Astrocyte of the spinal cord (primary cell): ENCODE measurements at regions not wholly inside any gene's neighbourhood (a gene's known extent, or its start where the extent isn't known, plus 50 kb on each side); places are given as distances from the start of the nearest gene placed in this dataset.

Source experiments
- DNase-seq: peaks from one replicate; pipeline ENCODE4 v3.0.0; 2011; ENCODE audit warnings: low read depth, low spot score
- H3K4me3 ChIP-seq: 2 replicates; pipeline ENCODE4 v1.5.1; 2011; ENCODE audit warnings: low read depth, mild to moderate bottlenecking, low read length, moderate library complexity
- in situ Hi-C: cut with HindIII; loops from 2 replicates; pipeline ENCODE4 v1.10.0; 2017; ENCODE audit warnings: low sequenced_read_pairs
- TF ChIP-seq, protein P1 (sequence below): IDR thresholded peaks from 2 replicates; pipeline ENCODE4 v1.5.1; 2012; ENCODE audit warnings: low read depth, mild to moderate bottlenecking, low read length, inconsistent platforms

DNA sequence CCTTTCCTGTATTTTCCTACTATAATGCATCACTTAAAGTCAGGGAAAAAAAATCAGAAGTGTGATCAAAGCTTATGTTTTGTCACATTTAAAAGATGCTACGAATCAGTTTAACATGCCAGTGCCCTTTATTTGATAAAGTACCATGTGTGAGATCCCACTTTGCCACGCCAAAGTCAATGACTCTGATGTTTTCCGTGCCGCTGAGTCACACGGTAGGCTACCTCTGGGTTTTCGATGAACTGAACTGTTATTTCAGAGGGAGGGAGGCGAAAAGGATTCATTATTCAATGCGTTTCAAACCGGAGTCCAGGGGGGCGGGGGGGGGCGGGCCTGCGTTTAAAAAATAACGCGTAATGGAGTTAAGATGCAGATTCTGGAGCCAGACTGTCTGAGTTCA is 203.0 kb downstream of the ABHD5 start:
- peak; percentile 47 for DNase-seq
- in situ Hi-C loops = no loop called here
- TF ChIP-seq, protein P1, sequence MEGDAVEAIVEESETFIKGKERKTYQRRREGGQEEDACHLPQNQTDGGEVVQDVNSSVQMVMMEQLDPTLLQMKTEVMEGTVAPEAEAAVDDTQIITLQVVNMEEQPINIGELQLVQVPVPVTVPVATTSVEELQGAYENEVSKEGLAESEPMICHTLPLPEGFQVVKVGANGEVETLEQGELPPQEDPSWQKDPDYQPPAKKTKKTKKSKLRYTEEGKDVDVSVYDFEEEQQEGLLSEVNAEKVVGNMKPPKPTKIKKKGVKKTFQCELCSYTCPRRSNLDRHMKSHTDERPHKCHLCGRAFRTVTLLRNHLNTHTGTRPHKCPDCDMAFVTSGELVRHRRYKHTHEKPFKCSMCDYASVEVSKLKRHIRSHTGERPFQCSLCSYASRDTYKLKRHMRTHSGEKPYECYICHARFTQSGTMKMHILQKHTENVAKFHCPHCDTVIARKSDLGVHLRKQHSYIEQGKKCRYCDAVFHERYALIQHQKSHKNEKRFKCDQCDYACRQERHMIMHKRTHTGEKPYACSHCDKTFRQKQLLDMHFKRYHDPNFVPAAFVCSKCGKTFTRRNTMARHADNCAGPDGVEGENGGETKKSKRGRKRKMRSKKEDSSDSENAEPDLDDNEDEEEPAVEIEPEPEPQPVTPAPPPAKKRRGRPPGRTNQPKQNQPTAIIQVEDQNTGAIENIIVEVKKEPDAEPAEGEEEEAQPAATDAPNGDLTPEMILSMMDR = no peak
- H3K4me3 ChIP-seq = peak overlapping the region; percentile 46

DNA sequence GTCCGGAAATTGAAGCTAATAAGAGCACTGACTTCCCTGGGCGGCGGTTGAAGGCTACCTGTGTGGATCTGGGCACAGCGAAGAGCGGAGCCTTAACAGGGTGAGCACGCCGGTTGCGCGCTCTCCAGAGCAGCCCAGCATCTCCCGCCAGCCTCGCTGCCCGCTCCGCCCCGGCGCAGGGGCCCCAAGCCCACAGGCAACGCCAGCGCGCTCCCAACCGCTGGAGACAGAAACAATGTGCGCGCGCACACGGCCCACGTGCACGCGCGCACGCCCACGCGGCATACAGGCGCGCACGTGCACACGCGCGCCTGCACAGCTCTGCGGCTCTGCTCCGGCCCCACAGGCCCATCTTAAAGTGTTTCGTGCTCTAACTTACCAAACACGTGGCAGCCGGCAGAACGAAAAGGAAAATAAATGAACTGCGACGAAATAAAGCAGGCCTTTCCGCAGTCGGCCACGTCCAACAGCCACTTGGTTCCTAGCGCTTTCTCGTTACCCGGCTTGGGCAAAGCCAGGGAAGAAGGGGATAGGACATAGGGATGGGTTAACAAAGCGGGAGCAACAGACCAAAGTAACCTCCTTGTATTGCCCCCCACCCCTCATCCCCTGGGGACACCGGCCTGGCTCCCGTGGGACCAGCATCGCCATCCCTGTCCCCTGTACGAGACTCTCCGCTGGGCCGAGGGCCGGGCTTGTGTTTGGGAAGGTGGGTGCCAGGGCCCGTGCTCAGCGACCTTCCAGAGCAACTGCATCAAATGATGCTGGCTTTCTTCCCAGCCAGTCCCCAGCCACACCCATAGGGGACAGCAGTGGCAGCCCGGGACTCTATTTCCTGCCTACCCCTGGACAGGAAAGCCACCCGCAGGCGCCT is 203.7 kb downstream of the ABHD5 start:
- in situ Hi-C loops = no loop called here
- peak; percentile 83 for DNase-seq
- TF ChIP-seq, protein P1 = no peak
- peak overlapping the region; percentile 46 for H3K4me3 ChIP-seq

DNA sequence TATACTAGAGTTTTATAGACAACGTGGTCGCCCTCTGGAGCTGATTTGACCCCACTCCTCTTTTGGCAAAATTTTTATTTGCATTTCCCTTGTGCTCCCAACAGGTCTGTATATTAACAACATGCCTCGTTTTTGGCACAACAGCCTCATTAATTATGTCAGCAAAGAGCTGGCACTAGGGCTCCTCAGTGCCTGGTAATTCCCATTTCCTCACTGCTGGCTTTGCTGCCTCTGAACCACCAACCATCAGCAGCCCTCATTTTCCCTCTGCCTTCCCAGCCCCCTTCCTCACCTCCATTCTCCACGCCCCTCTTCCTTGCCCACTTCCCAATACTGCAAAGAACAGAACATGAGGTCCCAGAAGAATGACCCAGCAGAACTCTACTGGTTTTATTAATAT is 204.8 kb downstream of the ABHD5 start:
- in situ Hi-C loops = no loop called here
- TF ChIP-seq, protein P1 = no peak
- no peak for DNase-seq
- no peak overlapping the region for H3K4me3 ChIP-seq

DNA sequence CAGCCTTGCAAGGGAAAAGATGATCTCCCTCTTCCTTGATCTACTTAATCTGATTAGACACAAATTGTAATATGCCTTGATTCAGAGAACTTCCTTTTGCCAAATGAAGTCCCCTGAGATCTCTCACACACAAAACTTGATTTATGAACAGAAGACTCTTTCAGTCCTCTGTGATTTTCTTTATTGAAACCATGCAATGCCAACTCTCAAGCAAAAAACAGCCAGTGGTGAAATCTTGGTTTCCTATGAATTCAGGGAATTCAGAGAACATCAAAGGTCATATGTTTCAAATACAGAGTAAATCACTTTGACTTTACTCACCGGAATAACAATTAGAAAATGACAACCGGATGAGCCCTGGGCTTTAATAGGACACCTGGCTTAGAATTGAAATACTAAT is 211.7 kb downstream of the ABHD5 start:
- TF ChIP-seq, protein P1 = no peak
- DNase-seq = no peak
- no peak overlapping the region for H3K4me3 ChIP-seq
- in situ Hi-C loops = no loop called here

DNA sequence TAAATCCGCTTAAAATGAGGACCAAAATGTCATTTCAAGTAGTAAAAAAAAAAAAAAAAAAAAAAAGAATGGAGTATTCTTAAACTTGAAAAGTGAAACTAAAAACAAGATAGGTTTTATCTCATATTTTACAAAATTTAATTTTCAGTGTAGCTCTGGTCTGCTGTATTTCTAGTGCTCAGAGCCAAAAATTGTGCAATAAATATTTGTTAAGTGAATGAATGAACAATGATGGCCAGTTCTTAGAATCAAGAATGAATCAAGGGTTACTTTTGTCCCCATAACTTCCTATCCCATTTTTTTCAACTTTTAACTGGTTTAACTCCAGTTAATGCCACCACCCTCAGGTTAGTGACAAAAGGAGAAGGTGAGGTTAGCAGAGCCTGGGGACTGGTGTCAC is 214.4 kb downstream of the ABHD5 start:
- no peak overlapping the region for H3K4me3 ChIP-seq
- TF ChIP-seq, protein P1 = no peak
- DNase-seq = no peak
- in situ Hi-C loops = no loop called here

DNA sequence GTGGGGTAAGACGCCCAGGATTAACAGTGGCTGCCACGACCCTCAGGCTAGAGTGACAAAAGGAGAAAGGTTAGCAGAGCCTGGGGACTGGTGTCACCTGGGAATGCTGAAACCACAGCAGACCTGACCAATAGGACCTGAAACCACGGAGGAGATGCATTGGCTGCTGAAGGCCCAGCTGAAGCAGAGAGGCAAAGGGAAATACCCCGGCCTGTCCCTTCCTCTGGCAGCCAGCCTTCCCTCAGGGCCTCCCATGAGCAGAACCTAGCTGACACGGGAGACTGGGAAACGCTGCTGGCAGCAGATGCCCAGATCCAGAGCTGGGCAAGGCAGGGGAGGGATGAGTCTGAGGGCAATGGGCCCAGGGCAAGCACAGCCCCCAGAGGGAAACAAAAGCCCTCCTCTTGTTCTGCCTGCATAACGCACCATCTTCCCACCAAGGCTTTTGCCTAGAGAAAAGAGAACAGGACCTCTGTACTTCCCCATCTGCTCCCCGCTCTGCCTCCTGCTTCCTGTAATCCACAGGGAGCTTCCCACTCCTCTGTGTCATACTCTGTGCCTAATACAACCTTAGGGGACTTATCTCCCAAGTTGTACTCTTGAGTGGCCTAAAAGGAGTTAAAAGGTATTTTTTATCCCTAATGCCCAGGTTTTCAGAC is 216.2 kb downstream of the ABHD5 start:
- in situ Hi-C loops = no loop called here

More for the DNA sequence above, 216.2 kb downstream of the ABHD5 start:
- H3K4me3 ChIP-seq = no peak overlapping the region
- TF ChIP-seq, protein P1 = no peak
- DNase-seq = no peak
